CD4-positive, alpha-beta T cell treated with Interleukin-4 for 1 hour (primary cell): ENCODE measurements at regions not wholly inside any gene's neighbourhood (a gene's known extent, or its start where the extent isn't known, plus 50 kb on each side); places are given as distances from the start of the nearest gene placed in this dataset.
"Not testable (repeated sequence)": the region's sequence is repeated elsewhere in the genome, so short reads cannot be mapped to it uniquely, and the experiment has no call there.

Source experiments
- DNase-seq, 2 donors: peaks; one replicate each; pipeline ENCODE4 v3.0.0-alpha.2; 2020 to 2022

- DNase-seq, result no peak
These were observed 346.9 kb upstream of the PSMD7 start for GRCh38 chr16:73949574-73950320.

GRCh38 chr16:73945631-73946030 is 351.0 kb upstream of the PSMD7 start:
- DNase-seq, result no peak

- not testable (repeated sequence) for DNase-seq
These were observed 353.4 kb upstream of the PSMD7 start for GRCh38 chr16:73943184-73943583.

GRCh38 chr16:73940786-73941185 is 355.8 kb upstream of the PSMD7 start:
- not testable (repeated sequence) for DNase-seq

GRCh38 chr16:73923951-73924350 is 372.7 kb upstream of the PSMD7 start:
- no peak for DNase-seq

- no peak for DNase-seq
These were observed 375.3 kb upstream of the PSMD7 start for GRCh38 chr16:73921295-73921694.

GRCh38 chr16:73916829-73917594 is 379.6 kb upstream of the PSMD7 start:
- no peak for DNase-seq

GRCh38 chr16:73915935-73916334 is 380.7 kb upstream of the PSMD7 start:
- DNase-seq, result no peak

- DNase-seq, result no peak
These were observed 381.5 kb upstream of the PSMD7 start for GRCh38 chr16:73915140-73915539.

GRCh38 chr16:73912850-73913249 is 383.8 kb upstream of the PSMD7 start:
- no peak for DNase-seq

GRCh38 chr16:73912281-73912680 is 384.3 kb upstream of the PSMD7 start:
- no peak for DNase-seq

- no peak for DNase-seq
These were observed 387.0 kb upstream of the PSMD7 start for GRCh38 chr16:73909529-73910035.

- DNase-seq, result no peak
These were observed 405.5 kb upstream of the PSMD7 start for GRCh38 chr16:73891129-73891542.

GRCh38 chr16:73890186-73891128 is 406.2 kb upstream of the PSMD7 start:
- DNase-seq, result no peak

GRCh38 chr16:73888840-73889490 is 407.6 kb upstream of the PSMD7 start:
- DNase-seq, result no peak

- no peak for DNase-seq
These were observed 408.7 kb upstream of the PSMD7 start for GRCh38 chr16:73887911-73888310.

GRCh38 chr16:73886426-73886825 is 410.2 kb upstream of the PSMD7 start:
- no peak for DNase-seq

- DNase-seq, result no peak
These were observed 411.3 kb upstream of the PSMD7 start for GRCh38 chr16:73885319-73885718.

- no peak for DNase-seq
These were observed 412.8 kb upstream of the PSMD7 start for GRCh38 chr16:73883841-73884240.

- no peak for DNase-seq
These were observed 413.5 kb upstream of the PSMD7 start for GRCh38 chr16:73883126-73883525.

- DNase-seq, result no peak
These were observed 414.0 kb upstream of the PSMD7 start for GRCh38 chr16:73882651-73883050.

- DNase-seq, result no peak
These were observed 414.6 kb upstream of the PSMD7 start for GRCh38 chr16:73882033-73882432.
